ENCODE measurements at regions not wholly inside any gene's neighbourhood (a gene's known extent, or its start where the extent isn't known, plus 50 kb on each side); places are given as distances from the start of the nearest gene placed in this dataset.
A peak's percentile ranks its signal among the peaks of the same experiment; 100 is the strongest.

DNA sequence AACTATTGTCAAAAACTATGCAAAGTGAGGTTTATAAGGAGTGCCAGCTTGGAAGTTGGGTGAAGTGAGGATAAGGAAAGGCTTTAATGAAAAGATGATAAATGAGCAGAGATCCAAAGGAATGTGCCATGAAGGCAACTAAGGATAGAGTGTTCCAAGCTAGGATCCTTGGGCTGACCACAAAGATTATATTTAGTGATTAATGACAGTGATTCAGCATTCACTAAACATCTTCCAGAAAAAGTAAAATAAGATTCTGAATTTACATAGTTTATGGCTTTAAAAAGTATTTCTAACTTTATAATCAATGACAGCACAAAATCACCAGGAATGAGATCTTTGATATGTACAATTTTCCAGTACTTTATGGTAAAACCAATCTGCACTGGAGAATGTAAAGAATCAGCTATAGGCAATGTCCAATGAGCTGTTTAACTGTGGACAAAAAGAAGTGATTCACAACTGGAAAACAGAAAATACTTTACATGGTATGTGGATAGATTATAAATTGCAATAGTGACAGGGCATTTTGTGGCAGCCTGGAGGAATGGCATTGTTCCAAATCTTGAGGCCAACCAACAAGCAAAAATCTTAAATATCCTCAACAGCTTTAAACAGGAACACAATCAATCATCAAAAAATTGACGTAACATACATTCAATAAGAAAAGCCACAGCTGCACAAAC, 91.2 kb upstream of the KCTD3 start:
- no peak overlapping the region for H3K4me3 ChIP-seq
- in situ Hi-C loops (cut with MboI; ENCODE audit: low pct_unique_long_range_greater_than_20kb in 2 of 9, low sequenced_read_pairs in 9 of 9, unreplicated experiment in 9 of 9) = no loop called here
- H3K4me1 ChIP-seq (replicated peaks in 1 of 2) = no peaks in the 10 kb centered on the region
- peak in 3 of 8 experiments; percentile 6 to 66 (median 31) for ATAC-seq (replicated peaks in 6 of 8)
- H3K27ac ChIP-seq = no peak overlapping the region
- 11 to 100% (median 80%) methylated on average over 1 of the region's 1 CpG; no CpG with 5 or more reads in 1 of the 10 experiments for WGBS, 10 experiments

DNA sequence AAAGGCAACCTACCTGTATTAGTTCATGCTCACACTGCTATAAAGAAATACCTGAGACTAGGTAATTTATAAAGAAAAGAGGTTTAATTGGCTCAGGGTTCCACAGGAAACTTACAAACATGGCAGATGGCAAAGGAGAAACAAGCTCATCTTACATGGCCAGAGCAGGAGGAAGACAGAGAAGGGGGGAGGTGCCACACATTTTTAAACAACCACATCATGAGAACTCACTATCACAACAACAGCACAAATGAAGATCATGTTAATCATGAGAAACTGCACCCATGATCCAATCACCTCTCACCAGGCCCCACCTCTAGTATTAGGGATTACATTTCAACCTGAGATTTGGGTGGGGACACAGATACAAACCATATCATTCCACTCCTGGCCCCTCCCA, 90.6 kb upstream of the KCTD3 start:
- in situ Hi-C loops (cut with MboI; ENCODE audit: low pct_unique_long_range_greater_than_20kb in 2 of 9, low sequenced_read_pairs in 9 of 9, unreplicated experiment in 9 of 9) = no loop called here
- Histone ChIP-seq H3K27ac (no peak overlapping the region), H3K4me1 (replicated peaks in 1 of 2) (no peaks in the 10 kb centered on the region), H3K4me3 (no peak overlapping the region)
- no peak for ATAC-seq (replicated peaks in 6 of 8)

DNA sequence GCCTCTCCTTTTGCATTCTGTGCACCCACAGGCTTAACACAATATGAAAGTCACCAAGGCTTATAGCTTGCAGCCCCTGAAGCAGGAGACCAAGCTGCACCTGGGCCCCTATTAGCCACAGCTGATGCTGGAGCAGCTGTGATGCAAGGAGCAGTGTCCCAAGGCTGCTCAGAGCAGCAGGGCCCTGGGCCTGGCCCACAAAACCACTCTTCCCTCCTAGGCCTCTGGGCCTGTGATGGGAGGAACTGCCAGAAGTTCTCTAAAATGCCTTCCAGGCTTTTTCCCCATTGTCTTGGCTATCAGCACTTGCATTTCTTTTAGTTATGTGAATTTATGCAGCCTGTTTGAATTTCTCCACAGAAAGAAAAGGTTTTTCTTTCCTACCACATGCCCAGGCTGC, 89.5 kb upstream of the KCTD3 start:
- H3K4me1 ChIP-seq (replicated peaks in 1 of 2) = no peaks in the 10 kb centered on the region
- ATAC-seq (replicated peaks in 6 of 8) = peak in 3 of 8 experiments; percentile 72 to 84 (median 73)
- in situ Hi-C loops (cut with MboI; ENCODE audit: low pct_unique_long_range_greater_than_20kb in 2 of 9, low sequenced_read_pairs in 9 of 9, unreplicated experiment in 9 of 9) = no loop called here
- no peak overlapping the region for H3K4me3 ChIP-seq
- H3K27ac ChIP-seq = no peak overlapping the region

DNA sequence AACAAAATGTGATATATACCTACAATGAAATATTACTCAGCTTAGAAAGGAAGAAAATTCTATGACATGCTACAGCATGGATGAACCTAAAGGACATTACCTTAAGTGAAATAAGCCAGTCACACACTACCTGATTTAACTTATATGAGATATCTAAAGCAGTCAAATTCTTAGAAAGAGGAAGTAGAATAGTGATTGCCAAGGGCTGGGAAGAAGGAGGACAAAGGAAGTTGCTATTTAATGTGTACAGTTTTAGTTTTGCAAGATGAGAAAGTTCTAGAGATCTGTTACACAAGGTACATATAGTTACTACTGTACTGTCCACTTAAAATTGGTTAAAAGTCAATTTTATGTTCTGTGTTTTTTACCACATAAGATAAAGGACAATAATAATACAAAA, 87.5 kb upstream of the KCTD3 start:
- Histone ChIP-seq H3K27ac (no peak overlapping the region), H3K4me1 (replicated peaks in 1 of 2) (peaks cover 7 to 13% of the 10 kb centered on the region in 2 donors), H3K4me3 (no peak overlapping the region)
- in situ Hi-C loops (cut with MboI; ENCODE audit: low pct_unique_long_range_greater_than_20kb in 2 of 9, low sequenced_read_pairs in 9 of 9, unreplicated experiment in 9 of 9) = no loop called here
- no peak for ATAC-seq (replicated peaks in 6 of 8)

DNA sequence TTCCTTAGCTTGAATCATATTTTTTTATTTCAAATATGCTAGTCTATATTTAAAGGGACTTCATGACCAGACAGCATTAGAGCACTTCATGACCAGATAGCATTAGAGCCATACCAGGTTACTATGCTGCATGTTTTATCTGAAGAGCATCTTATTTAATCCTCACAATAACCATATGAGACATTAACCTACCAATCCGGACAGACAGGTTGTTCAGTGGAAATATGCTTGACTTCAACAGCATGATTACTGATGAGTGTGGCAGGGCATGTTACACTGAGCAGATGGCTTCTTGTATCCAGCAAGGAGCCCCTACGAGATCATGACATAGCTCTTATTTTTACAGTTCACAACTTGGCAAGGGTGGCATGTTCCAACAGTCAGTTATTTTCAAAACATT, 85.0 kb upstream of the KCTD3 start:
- WGBS, 10 experiments = 40 to 100% (median 70%) methylated on average over 1 to 2 of the region's 2 CpGs; no CpG with 5 or more reads in 3 of the 10 experiments
- no peak overlapping the region for H3K27ac ChIP-seq
- H3K4me1 ChIP-seq (replicated peaks in 1 of 2) = peaks cover 12 to 27% of the 10 kb centered on the region in 2 donors
- in situ Hi-C loops (cut with MboI; ENCODE audit: low pct_unique_long_range_greater_than_20kb in 2 of 9, low sequenced_read_pairs in 9 of 9, unreplicated experiment in 9 of 9) = no loop called here
- H3K4me3 ChIP-seq = no peak overlapping the region
- ATAC-seq (replicated peaks in 6 of 8) = no peak

DNA sequence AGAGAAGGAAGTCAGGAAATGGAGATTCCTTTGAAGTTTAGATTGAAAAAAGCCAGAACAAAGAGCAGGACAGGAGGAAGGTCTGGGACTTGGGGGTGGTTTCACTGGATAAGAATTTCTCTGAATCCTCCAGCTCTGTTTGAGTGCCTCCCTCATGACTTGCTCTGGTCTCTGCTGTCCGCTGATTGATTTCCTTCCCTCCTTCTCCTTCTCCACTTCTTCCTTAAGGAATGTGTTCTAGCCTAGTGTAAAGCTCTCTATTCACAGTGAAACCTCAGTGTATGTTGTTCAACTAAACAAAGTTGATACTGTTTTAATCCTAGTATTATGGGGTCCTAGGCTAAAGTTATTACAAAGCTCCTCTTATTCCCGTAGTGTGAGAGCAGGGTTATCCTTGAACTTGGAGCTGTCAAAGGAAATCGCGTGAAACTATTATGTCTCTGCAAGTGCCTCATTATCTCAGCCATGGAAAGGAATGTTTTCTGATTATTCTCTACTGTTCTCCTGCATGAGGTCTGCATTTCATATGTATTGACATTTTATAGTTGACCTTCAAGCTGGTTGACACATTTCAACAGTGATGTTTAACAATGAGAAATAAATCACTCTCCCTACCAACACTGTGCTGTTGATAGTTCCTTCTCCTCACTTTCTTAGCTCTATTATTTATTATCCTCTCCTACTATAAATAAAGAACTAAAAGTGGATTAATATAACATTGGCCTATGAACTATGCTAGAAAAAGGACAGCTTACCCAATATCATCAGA, 82.7 kb upstream of the KCTD3 start:
- in situ Hi-C loops (cut with MboI; ENCODE audit: low pct_unique_long_range_greater_than_20kb in 2 of 9, low sequenced_read_pairs in 9 of 9, unreplicated experiment in 9 of 9) = no loop called here
- peak in 5 of 8 experiments; percentile 55 to 97 (median 96) for ATAC-seq (replicated peaks in 6 of 8)
- WGBS, 10 experiments = 54 to 100% (median 80%) methylated on average over 1 to 4 of the region's 4 CpGs; no CpG with 5 or more reads in 1 of the 10 experiments
- Histone ChIP-seq H3K4me3 (no peak overlapping the region), H3K4me1 (replicated peaks in 1 of 2) (peaks cover 12 to 27% of the 10 kb centered on the region in 2 donors), H3K27ac (no peak overlapping the region)

DNA sequence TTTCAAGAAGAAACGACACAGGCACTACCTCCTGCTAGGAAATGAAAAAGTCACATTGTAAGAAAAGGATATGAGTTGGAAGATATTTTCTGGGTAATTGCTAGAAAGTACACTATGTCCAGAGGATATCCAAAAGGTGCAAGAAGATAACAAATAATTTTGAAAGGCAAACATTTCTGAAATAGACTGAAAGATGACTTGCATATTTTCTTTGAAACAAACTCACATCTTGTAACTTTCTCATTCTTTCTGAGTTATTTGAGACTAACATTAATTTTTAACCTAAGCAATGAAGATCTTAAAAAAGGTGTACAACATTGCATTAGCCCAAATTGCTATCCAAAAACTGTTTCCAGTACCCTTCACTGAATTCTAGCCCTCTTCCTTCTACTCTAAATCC, 79.6 kb upstream of the KCTD3 start:
- 58 to 100% (median 92%) methylated on average over 1 of the region's 1 CpG; no CpG with 5 or more reads in 3 of the 10 experiments for WGBS, 10 experiments
- in situ Hi-C loops (cut with MboI; ENCODE audit: low pct_unique_long_range_greater_than_20kb in 2 of 9, low sequenced_read_pairs in 9 of 9, unreplicated experiment in 9 of 9) = no loop called here
- Histone ChIP-seq H3K27ac (no peak overlapping the region), H3K4me3 (no peak overlapping the region), H3K4me1 (replicated peaks in 1 of 2) (peaks cover 12 to 27% of the 10 kb centered on the region in 2 donors)
- ATAC-seq (replicated peaks in 6 of 8) = no peak

DNA sequence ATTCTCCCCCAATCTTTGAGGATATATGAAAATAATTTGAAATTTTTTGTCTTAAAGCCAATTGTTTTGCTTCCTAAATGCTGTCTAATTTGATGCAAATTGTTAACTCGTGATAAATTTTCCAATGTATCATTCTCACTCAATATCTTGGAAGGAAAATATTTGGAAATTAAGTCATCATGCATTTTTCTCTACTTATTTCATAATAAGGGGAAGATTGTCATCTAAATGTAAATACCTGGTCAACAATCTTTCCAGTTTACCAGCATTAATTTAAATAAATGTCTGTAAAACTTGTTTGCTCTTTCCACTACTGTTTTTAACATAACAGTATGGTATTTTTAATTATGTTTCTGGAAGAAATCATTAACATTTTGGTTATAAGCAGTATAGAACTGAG, 78.3 kb upstream of the KCTD3 start:
- no peak overlapping the region for H3K4me3 ChIP-seq
- H3K4me1 ChIP-seq (replicated peaks in 1 of 2) = peaks cover 12 to 20% of the 10 kb centered on the region in 2 donors
- H3K27ac ChIP-seq = no peak overlapping the region
- WGBS, 10 experiments = 0 to 95% (median 40%) methylated on average over 1 of the region's 1 CpG; no CpG with 5 or more reads in 2 of the 10 experiments
- no peak for ATAC-seq (replicated peaks in 6 of 8)
- in situ Hi-C loops (cut with MboI; ENCODE audit: low pct_unique_long_range_greater_than_20kb in 2 of 9, low sequenced_read_pairs in 9 of 9, unreplicated experiment in 9 of 9) = no loop called here

DNA sequence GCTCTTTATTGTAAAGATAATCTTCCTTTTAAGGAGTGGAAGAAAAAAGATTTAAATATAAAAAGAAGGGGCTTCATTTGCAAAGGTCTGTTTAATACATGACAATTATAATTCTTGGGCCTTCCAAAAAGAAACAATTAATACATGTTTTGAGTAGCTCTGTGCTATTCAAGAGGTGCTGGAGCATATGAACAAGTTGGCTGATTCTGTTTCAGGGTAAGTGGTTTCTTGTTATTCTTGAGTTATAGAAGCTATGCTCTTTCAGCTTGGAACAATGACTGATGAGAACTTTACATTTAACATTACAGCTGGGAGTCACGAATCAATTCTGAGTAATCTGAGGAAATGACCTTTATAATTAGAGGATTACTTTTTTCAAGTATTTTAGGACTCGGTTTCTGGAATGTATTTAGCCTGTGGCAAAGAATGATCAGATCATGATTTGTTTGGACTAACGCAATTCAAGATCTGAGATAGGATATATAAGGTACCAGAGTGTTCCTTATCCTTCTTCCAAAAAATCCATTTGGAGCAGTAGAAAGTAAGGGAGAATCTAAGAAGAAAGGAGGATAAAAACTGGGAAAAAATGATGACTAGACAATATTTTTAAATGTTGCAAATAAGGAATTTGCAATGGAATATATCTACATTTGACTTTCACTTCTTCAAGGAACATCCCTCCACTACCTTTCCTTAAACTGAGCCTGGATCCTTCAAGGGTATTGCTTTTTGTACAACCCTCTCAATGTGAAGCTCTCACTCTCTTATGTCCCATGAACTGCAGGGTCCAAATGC, 77.1 kb upstream of the KCTD3 start:
- 12 to 91% (median 74%) methylated on average over 1 to 3 of the region's 3 CpGs; no CpG with 5 or more reads in 1 of the 10 experiments for WGBS, 10 experiments
- H3K4me1 ChIP-seq (replicated peaks in 1 of 2) = peaks cover under 1 to 9% of the 10 kb centered on the region in 2 donors
- H3K27ac ChIP-seq = no peak overlapping the region
- in situ Hi-C loops (cut with MboI; ENCODE audit: low pct_unique_long_range_greater_than_20kb in 2 of 9, low sequenced_read_pairs in 9 of 9, unreplicated experiment in 9 of 9) = no loop called here
- no peak overlapping the region for H3K4me3 ChIP-seq
- ATAC-seq (replicated peaks in 6 of 8) = no peak

DNA sequence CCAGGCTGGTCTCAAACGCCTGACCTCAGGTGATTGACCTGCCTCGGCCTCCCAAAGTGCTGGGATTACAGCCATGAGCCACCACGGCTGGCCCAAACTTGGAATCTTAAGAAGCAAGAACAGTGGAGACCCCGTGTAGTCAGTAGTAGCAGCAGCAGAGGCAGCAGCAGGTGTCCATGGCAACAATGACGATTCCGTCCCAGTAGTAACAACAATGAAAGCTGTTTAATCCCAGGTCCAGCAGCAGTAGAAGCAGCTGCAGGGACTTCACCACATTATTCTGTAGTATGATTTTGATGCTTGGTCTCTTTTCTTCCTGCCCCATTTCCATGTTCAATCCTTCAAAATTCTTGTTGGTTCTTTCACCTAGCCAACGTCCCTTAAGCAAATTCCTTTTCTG, 69.6 kb upstream of the KCTD3 start:
- Histone ChIP-seq H3K4me3 (no peak overlapping the region), H3K27ac (no peak overlapping the region), H3K4me1 (replicated peaks in 1 of 2) (no peaks in the 10 kb centered on the region)
- WGBS, 10 experiments = 0 to 92% (median 63%) methylated on average over 1 to 7 of the region's 7 CpGs
- in situ Hi-C loops (cut with MboI; ENCODE audit: low pct_unique_long_range_greater_than_20kb in 2 of 9, low sequenced_read_pairs in 9 of 9, unreplicated experiment in 9 of 9) = no loop called here
- peak in 2 of 8 experiments; percentile 71 to 78 for ATAC-seq (replicated peaks in 6 of 8)

DNA sequence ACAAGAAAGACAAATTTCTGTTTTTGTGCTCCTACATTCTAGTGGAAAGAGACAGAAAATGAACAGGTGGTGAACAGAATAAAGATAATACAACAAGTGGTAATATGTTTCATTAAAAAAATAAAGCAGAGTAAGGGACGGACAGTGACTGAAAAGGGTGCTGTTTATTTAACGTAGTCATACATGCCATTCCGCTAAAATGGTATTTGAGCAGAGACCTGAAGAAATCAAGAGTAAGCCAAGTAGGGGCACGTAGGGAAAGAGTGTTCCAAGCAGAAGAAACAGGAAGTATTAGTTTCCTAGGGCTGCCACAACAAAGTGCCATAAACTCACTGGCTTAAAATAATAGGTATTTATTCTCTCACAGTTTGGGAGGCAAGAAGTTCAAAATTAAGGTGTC, 65.6 kb upstream of the KCTD3 start:
- in situ Hi-C loops (cut with MboI; ENCODE audit: low pct_unique_long_range_greater_than_20kb in 2 of 9, low sequenced_read_pairs in 9 of 9, unreplicated experiment in 9 of 9) = loop anchor here in 6 of 9 experiments (25.0 kb wide), 3 partner anchors 689 to 864 kb away; no protein-coding TSS in a partner anchor
- ATAC-seq (replicated peaks in 6 of 8) = no peak
- 72 to 100% (median 92%) methylated on average over 3 to 4 of the region's 4 CpGs; no CpG with 5 or more reads in 1 of the 10 experiments for WGBS, 10 experiments
- Histone ChIP-seq H3K4me1 (replicated peaks in 1 of 2) (no peaks in the 10 kb centered on the region), H3K27ac (no peak overlapping the region), H3K4me3 (no peak overlapping the region)

DNA sequence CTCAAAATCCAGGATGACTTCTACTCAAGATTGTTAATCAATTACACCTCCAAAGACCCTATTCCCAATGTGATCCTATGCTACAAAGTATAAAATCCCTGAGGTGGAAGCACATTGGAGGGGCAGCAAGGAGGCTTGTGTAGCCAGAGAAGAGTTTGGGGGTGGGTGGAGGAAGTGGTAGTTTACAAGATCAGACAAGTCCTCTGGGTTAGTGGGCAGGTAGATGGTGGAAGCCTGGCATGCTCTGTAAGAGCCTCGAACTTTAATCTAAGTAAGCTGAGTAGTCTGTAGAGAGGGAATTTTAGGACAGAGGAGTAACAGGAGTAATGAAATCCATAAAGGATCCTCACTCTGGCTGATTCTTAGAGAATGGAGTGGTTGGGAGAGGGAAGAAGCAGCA, 65.0 kb upstream of the KCTD3 start:
- no peak for ATAC-seq (replicated peaks in 6 of 8)
- Histone ChIP-seq H3K4me1 (replicated peaks in 1 of 2) (no peaks in the 10 kb centered on the region), H3K4me3 (no peak overlapping the region), H3K27ac (no peak overlapping the region)
- in situ Hi-C loops (cut with MboI; ENCODE audit: low pct_unique_long_range_greater_than_20kb in 2 of 9, low sequenced_read_pairs in 9 of 9, unreplicated experiment in 9 of 9) = loop anchor here in 6 of 9 experiments (25.0 kb wide), 3 partner anchors 690 to 865 kb away; no protein-coding TSS in a partner anchor
- WGBS, 10 experiments = 40 to 91% (median 65%) methylated on average over 1 of the region's 1 CpG; no CpG with 5 or more reads in 6 of the 10 experiments

DNA sequence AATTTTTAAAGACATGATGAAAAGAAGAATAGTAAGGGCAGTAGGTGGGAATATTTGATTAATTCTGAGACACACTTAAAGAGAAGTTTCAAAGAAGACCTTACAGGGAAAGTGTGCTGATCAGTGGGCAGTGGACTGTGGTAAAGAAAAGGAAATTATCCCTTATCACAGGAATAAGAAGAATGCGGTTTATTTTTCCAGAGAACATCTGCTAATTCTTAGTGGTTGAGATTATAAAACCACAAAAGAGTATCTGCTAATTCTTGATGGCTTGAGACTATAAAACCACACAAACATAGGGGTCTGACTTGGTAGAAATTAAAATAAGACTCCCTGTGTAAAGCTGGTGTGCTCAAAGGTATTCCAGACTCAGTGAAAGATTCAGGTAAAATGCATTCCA, 60.0 kb upstream of the KCTD3 start:
- Histone ChIP-seq H3K27ac (no peak overlapping the region), H3K4me3 (no peak overlapping the region), H3K4me1 (replicated peaks in 1 of 2) (no peaks in the 10 kb centered on the region)
- in situ Hi-C loops (cut with MboI; ENCODE audit: low pct_unique_long_range_greater_than_20kb in 2 of 9, low sequenced_read_pairs in 9 of 9, unreplicated experiment in 9 of 9) = loop anchor here in 6 of 9 experiments (25.0 kb wide), 3 partner anchors 695 to 870 kb away; no protein-coding TSS in a partner anchor
- WGBS, 10 experiments = 31 to 100% (median 82%) methylated on average over 1 of the region's 1 CpG
- ATAC-seq (replicated peaks in 6 of 8) = no peak

Data from motor neuron (in vitro differentiated cells).